GM10847 (cell line): ENCODE measurements at regions not wholly inside any gene's neighbourhood (a gene's known extent, or its start where the extent isn't known, plus 50 kb on each side); places are given as distances from the start of the nearest gene placed in this dataset.

Source experiments
- POLR2A ChIP-seq: IDR thresholded peaks from 2 replicates; pipeline ENCODE4 v1.6.1; 2011; ENCODE audit not compliant: insufficient read length; ENCODE audit errors: extremely low read depth

- TF ChIP-seq POLR2A, result no peak
Observed at GRCh38 chr19:28318469-28319179, 894.3 kb downstream of the UQCRFS1 start.

- no peak for TF ChIP-seq POLR2A
Observed at GRCh38 chr19:28316464-28316863, 896.5 kb downstream of the UQCRFS1 start.

- no peak for TF ChIP-seq POLR2A
Observed at GRCh38 chr19:28314756-28315155, 898.2 kb downstream of the UQCRFS1 start.

- no peak for TF ChIP-seq POLR2A
Observed at GRCh38 chr19:28314287-28314686, 898.7 kb downstream of the UQCRFS1 start.

GRCh38 chr19:28313633-28314032, 899.3 kb downstream of the UQCRFS1 start:
- no peak for TF ChIP-seq POLR2A

GRCh38 chr19:28312269-28312668, 900.7 kb downstream of the UQCRFS1 start:
- no peak for TF ChIP-seq POLR2A

- no peak for TF ChIP-seq POLR2A
Observed at GRCh38 chr19:28309070-28309469, 903.9 kb downstream of the UQCRFS1 start.

- TF ChIP-seq POLR2A, result no peak
Observed at GRCh38 chr19:28307963-28308362, 905.0 kb downstream of the UQCRFS1 start.

GRCh38 chr19:28307487-28307886, 905.5 kb downstream of the UQCRFS1 start:
- no peak for TF ChIP-seq POLR2A

GRCh38 chr19:28305513-28305912, 907.4 kb downstream of the UQCRFS1 start:
- no peak for TF ChIP-seq POLR2A

GRCh38 chr19:28303502-28303901, 909.4 kb downstream of the UQCRFS1 start:
- TF ChIP-seq POLR2A, result no peak

- no peak for TF ChIP-seq POLR2A
Observed at GRCh38 chr19:28301961-28302360, 911.0 kb downstream of the UQCRFS1 start.

- no peak for TF ChIP-seq POLR2A
Observed at GRCh38 chr19:28301463-28301862, 911.5 kb downstream of the UQCRFS1 start.

GRCh38 chr19:28299649-28300048, 913.3 kb downstream of the UQCRFS1 start:
- TF ChIP-seq POLR2A, result no peak

- no peak for TF ChIP-seq POLR2A
Observed at GRCh38 chr19:28297586-28298157, 915.3 kb downstream of the UQCRFS1 start.

GRCh38 chr19:28297036-28297435, 915.9 kb downstream of the UQCRFS1 start:
- TF ChIP-seq POLR2A, result no peak

- no peak for TF ChIP-seq POLR2A
Observed at GRCh38 chr19:28296506-28296905, 916.4 kb downstream of the UQCRFS1 start.
